ENCODE measurements at regions not wholly inside any gene's neighbourhood (a gene's known extent, or its start where the extent isn't known, plus 50 kb on each side); places are given as distances from the start of the nearest gene placed in this dataset.

DNA sequence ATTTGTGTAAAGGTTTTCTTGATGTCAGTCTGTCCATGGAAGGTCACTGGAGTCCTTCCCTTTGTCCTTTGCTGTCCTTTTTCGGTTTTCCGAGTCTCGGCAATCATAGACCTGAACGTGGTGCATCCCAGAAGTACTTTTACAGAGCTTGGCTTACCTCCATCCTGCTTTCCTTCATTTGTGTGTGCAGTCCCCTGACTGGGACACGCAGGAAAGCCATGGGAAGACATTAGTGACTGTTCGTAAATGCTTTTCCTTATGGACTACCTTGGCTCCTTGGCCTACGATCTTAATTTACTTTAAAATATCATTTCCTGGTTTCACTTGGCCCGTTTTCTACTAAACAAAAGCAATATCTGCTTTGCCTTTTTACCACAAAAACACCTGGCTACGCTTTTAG, 328.4 kb upstream of the RARB start:
- DNase-seq: no peak

DNA sequence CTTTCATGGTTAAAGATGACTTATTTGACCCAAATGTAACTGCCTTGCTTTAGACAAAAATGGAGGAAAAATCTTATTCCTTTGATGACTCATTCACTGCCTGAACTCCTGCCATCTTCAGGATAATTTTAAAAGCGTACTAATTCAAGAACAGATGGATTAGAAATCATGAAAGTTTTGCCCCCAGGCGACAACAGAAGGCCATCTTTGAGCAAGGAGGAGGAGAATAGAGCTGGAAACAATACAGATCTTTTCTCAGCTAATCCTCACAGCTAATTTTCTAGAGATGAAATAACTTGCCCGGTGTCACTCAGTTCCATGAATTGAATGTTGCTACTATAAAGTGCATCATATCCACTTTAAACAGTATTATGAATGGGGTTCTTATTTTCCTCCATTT, 324.7 kb upstream of the RARB start:
- DNase-seq: no peak

DNA sequence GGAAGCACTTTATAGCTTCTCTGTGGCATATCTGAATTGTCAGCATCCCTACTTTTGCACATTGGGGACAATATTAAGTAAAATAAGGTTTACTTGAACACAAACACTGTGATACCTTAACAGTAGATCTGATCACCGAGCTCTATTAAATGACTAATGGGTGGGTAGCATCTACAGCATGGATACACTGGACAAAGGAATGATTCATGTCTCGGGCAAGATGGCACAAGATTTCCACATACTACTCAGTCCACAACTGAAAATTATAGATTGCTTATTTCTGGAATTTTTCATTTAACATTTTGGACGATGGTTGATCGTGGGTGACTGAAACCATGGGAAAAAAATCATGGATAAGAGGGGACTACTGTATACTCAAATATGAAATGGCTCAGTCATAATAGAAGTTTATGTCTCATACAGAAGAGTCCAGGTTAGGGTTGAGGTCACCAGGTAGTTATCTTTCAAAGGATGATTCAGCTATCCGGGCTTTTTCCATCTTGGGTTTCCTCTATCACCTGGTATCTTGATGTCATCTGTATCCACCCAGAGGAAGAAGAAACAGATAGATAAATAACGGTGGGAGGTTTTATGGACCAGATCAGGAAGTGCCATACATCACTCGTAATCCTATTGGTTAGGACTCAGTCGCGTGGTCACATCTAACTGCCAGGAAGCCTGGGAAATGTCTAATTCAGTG, 320.0 kb upstream of the RARB start:
- no peak for DNase-seq

DNA sequence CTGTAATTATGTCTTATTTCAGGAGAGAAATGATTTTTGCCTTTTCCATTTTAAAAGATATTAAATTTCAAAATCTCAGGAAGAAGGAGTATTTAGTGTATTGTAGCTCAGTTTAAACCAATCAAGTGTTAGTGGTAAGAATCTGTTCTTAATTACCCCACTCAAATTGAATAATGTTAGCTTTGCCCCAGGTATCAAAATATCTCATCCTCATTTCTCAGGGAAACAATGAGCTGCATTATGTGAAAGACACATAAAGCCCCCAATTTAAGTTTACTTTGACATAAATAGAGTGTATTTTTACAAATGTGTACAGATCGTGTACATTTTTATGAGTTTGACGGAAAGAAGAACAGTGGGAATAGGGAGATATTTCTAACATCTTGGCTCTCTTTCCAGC, 317.4 kb upstream of the RARB start:
- no peak for DNase-seq

DNA sequence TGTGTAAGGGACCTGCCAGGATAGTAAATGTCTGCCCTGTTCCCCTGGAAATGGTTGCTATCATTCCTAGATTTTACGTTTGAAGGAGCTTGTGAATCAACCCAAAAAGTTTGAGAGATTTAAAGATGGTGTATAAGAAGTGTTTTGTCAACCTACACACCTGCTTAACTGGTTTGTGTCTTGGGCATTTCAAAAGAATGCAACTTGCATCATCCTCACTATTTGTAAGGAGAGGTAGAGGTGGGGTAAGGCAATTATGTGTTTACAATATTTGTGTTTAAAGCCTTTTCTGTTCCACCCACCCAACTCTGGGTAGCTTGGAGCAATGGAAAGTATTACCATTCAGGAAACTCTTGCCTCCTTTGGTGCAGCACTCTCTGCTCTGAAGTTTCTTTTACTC, 314.2 kb upstream of the RARB start:
- no peak for DNase-seq

DNA sequence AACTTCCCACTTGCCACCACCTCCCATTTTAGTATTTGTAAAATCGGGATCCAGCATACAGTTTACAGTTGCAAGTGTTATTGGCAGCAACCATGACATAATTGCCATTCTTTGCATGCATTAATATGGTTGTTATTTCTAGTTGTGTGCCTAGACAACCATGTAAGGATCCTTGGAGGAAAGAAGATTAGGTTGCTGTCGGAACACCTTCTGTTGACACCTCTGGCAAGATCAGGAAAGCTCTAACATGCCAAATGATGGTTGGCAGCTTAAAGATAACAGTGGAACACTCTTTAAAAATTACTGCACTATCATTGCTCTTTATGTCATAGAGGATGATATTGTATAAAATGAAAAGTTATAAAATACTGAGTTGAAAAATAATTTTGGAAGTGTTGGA, 313.5 kb upstream of the RARB start:
- no peak for DNase-seq

DNA sequence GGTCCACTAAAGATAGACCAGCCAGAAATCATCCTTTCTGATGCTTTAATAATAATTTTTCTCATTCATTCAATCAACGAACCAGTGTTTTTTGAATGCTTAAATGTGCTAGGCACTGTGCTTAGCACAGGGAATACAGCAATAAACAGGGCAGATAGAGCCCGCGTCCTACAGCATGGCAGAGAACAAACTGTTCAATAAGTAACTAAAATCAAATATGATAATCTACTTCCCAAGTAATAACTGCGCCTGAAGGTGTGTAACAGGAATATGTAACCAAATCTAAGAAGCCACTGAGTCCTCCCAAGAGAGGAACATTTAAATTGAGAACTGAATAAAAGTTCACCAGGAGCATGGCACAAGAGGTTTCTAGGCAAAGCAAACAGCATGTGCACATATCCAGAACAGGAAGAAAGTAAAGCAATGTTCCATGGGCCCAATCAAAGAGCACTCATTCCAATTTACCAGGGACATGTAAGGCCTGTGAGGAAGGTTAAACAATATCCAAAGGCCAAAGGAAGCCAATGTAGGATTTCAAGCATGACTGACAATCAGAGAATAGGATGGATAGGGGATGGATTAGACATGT, 311.0 kb upstream of the RARB start:
- no peak for DNase-seq

DNA sequence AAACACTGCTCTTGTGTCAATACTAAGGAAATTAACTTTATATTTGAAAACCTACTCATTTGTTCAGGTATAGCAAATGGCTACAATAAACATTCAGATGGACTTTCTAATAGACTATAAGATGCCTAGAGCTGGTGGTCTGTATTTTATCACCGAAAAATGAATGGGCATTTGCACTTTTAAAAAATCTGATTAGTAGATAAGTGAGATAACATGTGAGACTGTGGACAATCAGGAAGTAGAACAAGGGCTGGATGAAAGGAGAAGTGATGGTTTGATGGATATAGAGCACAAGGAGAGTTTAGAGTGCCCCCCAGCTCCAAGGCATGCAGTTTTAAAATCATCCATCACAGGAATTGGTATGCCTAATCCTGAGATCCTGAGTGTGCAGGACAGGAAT, 308.4 kb upstream of the RARB start:
- no peak for DNase-seq

DNA sequence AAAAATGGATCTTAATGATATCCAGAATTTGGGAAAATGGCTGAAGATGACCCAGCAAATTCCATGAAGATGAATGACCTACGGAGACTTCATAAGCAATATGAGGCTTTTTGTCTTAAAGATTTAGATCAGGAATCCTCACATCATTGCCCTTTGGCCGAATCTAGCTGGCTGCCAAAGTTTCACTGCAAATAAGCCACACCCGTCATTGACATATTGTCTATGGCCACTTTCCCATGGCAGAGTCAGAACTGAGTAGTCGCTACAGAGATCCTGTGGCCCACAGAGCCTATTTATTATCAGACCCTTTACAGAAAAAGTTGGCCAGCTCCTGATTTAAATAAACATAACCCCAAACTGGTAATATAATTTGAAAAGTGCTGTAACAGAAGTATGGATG, 307.4 kb upstream of the RARB start:
- no peak for DNase-seq

DNA sequence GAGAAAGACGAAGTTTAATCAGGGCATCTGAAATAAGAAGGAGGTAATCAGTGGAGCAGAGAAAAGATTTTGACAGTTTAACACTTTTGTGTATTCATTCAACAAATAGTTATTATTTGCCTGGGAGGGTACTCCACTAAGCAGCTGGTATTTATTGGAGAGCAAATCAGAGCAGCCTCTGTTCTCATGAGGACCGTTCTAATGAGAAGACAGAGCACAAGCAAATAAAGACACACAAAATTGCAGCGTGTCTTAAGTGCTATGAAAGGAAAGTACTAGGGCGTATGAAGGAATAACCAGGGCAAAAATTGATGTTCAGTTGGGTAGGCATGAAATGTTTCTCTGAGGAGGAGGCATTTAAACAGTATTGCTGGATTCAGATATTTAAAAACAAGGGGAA, 302.9 kb upstream of the RARB start:
- DNase-seq: no peak

DNA sequence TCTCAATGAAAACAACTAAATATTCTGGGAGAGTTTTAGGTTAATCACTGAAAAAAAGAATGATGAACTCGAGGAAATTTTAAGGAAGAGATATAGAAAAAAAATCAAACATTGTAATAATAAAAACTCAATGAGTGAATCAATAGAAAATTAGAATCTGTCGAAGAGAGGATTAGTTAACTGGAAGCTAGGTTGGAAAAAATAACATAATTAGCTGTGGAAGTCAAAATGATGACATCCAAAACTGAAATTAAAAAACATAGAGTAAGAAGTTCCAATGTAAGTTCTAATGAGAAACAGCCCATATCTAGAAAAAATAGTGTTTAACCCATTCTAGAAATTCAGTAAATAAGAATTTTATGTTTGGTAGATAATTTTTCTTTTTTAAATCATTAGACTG, 299.3 kb upstream of the RARB start:
- no peak for DNase-seq

DNA sequence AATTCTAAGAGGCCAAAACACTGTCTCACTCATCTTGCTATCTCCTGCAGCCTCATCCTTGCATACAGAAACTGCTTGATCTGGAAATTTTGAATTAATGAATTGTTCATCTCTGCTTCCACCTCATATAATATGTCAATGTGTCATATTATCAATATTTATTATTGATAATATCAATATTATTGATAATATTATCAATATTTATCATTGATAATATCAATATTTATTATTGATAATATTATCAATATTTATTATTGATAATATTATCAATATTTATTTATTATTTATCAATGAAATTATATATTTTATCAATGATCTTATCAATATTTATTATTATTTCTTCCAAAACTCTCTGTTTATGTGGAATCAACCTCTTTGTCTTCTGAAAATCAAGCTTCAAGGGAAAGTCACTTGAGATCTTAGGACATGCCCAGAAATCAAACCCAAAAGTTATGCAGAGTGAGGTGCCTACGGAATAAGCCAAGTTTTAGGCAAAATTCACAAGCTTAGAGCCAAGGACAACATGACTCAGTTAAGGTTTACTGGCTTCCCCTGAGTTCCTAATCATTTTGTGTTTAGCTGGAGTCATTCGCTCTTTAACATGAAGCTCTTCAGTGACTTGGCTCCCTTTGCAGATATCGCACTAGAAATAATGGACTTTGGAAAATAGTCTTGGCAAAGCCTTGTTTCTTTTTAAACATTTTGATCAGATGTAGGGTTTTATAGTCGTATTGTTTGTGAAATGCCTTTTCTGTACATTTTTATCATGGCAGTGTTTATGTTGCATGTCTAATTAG, 297.1 kb upstream of the RARB start:
- peak; percentile 41 for DNase-seq

DNA sequence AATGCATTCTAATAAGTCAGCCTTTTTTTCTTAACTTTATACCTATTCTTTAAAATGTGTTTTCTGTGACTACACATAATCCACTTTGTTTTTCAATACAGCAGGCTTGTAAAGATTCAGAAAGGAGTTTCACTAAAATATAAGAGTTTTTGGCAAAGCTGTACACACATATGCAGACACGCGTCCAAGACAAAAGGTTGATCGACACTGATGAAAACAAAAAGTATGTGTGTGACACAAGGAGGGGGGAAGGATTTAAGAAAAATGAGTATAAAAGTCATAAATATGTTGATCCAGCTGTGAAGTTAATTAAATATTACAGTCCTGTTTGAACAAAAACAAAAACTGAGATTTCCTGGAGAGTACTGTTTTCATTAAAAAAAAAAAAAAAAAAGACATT, 294.5 kb upstream of the RARB start:
- DNase-seq: peak; percentile 26

DNA sequence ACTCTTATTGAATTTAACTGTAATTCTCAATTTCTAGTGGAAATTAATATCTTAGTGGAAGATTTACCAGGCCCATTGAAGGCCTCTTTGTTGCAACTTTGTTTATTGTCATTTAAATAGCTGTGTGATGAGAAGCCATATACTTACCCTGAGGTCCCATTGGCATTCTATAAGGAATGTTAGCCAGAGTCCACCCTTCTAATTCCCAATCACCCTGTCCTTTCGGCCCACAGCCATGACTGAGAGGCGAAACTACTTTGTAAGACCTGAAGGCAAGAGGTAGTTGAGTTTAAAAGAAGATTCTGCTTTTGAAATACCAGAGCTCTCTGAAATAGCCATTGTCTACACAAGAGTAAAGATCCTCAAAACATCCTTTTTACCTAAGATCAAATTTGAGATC, 290.5 kb upstream of the RARB start:
- DNase-seq: no peak

DNA sequence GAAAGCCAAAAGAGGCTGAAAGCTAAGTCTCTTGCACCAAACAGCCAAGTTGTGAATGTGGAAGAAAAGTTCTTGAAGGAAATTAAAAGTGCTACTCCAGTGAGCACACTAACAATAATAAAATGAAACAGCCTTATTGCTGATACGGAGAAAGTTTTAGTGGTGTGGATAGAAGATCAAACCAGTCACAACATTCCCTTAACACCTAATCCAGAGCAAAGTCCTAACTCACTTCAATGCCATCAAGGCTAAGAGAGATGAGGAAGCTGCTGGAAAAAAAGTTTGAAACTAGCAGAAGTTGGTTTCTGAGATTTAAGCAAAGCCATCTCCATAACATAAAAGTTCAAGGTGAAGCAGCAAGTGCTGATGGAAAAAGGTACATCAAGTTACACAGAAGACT, 288.8 kb upstream of the RARB start:
- no peak for DNase-seq

DNA sequence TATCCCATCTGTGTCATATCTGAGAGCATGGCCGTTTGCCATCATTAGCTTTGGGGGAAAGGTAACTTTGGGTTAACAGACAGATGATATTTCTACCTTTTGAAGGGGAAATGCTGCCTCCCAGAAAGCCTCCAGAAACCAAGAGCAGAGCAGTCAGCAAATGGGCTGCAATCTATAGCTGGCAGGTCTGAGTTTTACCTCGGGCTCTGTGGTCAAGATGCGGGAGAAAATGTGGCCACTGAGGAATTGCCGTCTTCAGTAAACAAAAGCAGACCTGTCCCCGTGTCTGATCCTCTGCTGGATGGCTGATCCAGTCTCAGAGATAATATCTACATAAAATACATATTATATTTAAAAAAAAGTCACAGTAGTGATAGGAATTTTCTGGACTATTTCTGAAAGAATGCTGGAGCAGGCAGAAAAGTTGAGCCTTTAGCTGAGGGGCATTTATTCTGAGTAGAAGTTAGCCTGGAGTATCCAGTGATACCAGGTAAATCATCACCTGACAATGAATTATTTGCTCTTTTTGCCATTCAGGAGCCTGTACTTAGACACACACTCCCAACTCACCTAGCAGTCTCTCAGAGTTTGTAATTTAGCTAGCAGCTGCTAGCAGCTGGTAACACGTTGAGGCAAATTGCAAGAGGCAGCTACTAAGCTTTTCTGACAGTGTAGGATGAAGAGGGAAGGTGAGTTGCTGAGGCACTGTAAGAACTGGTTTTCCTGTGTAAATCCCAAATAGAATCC, 285.3 kb upstream of the RARB start:
- DNase-seq: no peak

DNA sequence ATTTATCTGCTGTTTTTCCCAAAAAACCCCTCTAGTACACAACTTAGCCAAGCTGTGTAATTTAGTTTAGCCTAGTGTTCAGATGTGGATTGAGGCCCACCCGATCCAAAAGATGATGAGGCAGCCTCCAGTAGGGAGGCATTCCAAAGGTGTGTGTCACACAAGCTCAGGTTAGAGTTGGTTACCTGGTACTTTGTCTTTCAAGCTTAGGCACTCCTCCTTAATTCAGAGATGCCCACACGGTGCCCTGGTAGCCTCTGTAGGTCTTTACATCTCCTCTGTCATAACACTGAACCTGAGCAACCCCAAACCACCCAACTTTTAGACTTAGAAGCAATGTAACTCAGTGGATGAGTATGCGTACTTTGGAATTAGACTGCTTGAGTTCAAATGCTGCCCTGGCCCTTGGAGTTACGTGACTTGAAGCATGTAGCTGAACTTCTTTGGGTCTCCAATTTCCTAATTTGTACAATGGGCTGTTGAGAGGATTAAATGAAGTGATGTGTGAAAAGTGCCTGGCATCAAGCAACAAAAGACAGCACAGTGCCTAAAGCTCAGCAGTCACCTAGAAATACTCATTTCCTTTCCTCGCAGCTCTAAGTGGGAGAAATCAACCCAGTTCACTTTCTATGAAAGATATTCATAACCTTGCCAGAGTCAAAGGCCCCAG, 284.6 kb upstream of the RARB start:
- no peak for DNase-seq

DNA sequence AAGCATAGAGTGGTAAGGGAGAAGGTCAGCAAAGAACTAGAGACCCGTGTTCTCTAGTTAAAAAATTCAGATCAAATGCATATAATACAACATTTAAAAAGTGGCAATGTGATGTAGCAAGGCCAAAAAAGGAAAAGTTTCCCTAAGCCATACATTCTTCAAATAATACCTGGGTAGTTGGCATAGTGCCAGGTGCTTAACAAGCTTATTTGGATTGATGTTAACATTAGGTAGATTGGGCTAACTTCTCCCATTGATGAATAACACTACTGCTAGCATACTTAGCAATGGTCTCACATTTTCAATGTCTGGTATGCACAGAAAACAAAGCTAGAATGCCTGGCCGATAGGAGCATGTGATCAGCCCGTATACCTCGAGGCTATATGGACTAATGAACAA, 283.6 kb upstream of the RARB start:
- DNase-seq: no peak

DNA sequence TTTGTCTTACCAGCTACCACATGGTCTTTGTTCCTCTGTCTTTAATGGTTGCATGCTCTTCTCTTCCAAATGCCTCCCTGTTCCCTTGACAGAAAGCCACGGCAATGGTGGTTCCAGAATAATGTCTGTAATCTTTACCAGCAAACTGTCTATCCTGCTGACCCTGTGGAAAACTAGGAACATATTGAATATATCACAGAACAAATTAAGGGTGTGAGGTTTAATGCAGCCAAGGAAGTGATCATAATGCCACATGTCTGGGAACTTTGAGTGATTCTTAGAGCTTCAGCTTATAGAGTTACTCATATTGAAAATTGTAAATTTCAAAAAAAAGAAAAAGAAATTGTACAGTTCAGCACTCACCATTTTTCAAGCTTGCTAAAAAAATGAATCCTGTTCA, 282.9 kb upstream of the RARB start:
- peak; percentile 60 for DNase-seq

DNA sequence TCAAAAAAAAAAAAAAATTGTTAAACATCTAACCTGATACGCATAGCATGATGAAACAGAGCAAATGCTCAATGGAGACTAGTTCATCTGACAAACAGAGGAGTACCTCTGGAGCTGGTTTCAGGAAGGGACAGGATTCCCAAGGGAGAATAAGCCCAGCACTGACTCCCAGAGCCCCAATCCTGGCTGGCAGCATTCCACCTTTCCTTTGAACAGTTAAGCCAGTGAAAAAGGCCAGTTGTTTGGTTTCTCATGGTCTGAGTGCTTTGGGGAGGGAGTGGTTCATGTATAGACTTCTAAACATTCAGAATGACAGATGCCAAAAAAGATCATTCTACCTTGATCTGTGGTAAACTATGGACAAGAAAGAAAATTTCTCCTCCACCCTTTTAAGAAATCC, 277.9 kb upstream of the RARB start:
- no peak for DNase-seq

DNA sequence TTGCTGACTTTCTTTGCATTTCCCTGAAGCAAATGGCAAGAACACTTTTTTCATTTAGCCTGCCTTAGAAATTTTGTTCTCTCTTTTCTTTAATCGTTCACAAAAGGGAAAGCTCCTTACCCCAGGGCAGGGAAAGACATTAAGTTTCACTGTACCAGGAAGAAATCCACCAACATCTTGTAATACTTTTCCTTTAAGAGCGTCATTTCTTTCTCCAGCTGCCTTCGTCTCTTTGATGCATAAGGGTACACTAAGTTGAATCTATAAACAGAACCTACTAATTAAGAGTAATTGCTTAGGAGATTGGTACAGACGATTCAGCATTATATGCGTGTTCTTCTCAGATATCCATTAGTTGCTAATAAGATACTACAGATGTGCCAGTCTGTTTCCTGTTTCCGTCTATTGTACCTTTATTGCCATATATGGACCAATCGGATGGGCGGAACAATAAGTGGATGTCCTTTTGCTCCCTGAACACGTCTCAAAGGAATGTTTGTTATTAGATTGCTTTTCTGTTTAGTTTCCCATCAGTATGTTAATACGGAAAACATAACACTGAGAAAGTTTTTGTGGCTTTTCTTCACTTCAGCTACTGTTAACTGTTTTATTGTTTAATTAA, 276.7 kb upstream of the RARB start:
- peak; percentile 52 for DNase-seq

DNA sequence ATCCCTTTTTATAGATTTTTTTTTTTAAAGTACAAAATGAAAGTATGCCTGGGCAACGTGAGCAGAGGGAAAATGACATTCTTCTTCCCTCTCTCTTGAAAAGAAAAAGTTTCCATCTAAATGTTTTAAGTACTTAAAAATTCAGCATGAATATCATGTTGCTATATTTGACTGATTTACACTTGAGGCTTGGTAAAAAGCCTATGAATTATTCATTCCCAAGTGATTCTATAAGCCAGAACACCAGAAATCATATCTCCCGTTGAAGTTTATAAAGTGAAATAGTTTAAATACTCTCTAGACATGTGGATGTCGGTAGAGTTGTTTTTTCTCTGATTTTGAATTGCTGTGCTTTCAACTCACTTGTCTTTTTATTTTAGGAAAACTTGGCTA, 276.2 kb upstream of the RARB start:
- peak; percentile 36 for DNase-seq

Data from skin of body (tissue), 1 donor.